Erythroblast (primary cell): ENCODE measurements at regions not wholly inside any gene's neighbourhood (a gene's known extent, or its start where the extent isn't known, plus 50 kb on each side); places are given as distances from the start of the nearest gene placed in this dataset.
"Not testable (repeated sequence)": the region's sequence is repeated elsewhere in the genome, so short reads cannot be mapped to it uniquely, and the experiment has no call there.

Experiments
- DNase-seq, 2 experiments: peaks; one replicate each; lab custom pipeline; 2025; lab: John Stamatoyannopoulos, UW
- GATA1 ChIP-seq: IDR thresholded peaks from 2 replicates; pipeline ENCODE4 v1.6.1; 2011; ENCODE audit warnings: low read depth, mild to moderate bottlenecking, control low read depth, low read length, moderate library complexity
- POLR2A ChIP-seq: IDR thresholded peaks from 2 replicates; pipeline ENCODE4 v1.6.1; 2011; ENCODE audit warnings: mild to moderate bottlenecking, low read length

DNA sequence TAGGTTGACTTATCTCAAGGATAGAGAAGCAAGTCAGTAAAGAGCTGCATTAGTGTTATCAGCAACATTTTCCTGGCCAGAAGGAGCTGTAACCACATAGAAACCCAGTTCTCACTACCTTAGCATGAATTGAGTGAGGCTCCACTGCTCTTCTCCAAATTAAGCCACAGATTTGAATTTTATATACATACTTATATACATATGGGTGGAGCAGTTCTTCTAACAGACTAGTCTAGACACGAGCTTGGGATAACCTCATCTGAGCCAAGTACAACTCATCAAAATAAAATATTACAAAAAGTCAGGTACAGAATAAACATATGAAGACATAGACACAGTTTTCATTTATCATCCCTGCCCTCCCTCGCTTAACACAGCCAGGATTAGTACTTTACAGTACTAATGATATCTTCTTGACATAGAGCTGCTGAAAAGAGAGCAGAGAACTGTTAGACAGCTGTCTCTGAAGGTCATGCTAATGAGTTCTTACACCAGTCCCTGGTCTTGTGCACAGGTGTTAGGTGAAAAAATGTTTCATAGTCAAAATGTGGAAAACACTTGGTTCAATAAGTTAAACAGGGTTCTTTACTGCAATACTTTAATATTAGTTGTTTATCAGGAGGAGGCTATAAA is 147.4 kb upstream of the HTR1E start:
- TF ChIP-seq POLR2A (no peak), GATA1 (no peak)
- DNase-seq, result no peak

DNA sequence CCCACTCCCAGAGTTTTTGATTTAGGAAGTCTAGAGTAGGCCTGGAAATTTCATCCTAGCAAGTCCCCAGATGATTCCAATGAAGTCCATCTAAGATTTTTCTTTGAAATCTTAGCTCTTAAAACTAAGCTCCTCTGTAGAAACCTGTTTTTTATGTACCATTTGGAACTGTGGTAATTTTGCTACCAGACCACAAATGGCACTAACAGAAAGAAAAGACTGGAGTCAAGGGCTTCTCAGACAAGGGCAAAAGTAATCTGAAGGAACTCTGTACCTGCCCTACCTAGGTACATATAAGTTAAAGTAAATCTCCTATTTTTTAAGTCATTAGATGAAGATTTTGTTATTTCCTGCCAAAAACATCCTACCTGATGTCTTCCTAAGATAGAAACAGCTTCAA is 155.0 kb upstream of the HTR1E start:
- no peak for DNase-seq
- TF ChIP-seq POLR2A (no peak), GATA1 (no peak)

DNA sequence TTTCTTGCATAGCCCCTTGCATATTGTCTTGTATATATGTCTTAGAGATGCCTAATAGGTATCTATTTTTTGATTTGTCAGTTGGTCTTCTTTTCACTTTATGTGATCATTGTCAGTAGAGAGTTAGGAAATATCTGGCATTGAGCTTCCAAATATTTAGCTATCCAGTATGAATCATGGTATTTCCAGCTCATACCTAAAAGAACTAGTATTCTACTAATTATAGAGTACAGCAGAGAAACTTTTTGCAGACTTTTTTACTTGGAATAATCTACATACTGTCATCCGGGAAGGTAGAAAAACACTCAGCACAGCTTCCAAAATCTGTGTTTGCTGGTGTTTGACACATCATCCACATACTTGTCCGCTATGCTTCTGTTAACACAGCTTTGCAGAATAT is 156.4 kb upstream of the HTR1E start:
- DNase-seq, result no peak

DNA sequence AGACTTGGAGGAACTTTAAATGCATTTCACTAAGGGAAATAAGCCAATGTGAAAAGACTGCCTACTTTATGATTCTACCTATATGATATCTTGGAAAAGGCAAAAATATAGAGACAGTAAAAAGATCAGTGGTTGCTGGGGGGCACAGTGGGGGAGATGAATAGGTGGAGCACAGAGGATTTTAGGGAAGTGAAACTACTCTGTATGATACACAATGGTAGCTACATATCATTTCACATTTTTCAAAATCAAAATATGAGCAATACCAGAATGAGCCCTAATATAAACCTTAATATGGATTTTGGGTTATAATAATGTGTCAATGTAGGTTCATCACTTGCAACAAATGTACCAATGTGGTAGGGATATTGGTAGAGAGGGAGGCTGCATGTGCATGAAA is 161.4 kb upstream of the HTR1E start:
- no peak for DNase-seq
- TF ChIP-seq POLR2A (no peak), GATA1 (no peak)

More for the DNA sequence above, 156.4 kb upstream of the HTR1E start:
- no peak for TF ChIP-seq GATA1

DNA sequence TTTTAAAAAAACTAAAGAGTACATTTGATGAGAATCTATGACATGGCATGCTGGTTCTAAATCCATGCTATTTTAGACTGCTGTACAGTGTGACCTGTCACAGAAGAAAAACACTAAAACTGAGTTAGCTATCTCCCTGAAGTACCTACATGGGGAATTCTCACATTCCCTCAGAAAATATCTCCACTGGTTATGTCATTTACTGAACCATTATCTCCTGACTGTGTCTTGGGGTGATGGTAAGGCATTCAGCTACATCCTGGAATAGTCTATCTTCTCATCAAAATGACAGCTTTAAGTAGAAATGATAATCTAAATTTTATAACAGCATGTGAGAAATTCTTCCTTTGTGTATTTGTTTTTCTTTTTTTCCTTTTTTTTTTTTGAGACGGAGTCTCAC is 172.1 kb upstream of the HTR1E start:
- no peak for DNase-seq
- TF ChIP-seq GATA1, result no peak
- TF ChIP-seq POLR2A, result no peak

DNA sequence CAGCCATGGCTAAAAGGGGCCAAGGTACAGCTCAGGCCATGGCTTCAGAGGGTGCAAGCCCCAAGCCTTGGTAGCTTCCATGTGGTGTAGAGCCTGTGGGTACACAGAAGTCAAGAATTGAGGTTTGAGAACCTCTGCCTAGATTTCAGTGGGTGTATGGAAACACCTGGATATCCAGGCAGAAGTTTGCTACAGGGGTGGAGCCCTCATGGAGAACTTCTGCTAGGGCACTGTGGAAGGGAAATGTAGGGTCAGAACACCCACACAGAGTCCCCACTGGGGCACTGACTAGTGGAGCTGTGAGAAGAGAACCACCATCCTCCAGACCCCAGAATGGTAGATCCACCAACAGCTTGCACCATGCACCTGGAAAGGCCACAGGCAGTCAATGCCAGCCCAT is 177.4 kb upstream of the HTR1E start:
- DNase-seq, result not testable (repeated sequence)

DNA sequence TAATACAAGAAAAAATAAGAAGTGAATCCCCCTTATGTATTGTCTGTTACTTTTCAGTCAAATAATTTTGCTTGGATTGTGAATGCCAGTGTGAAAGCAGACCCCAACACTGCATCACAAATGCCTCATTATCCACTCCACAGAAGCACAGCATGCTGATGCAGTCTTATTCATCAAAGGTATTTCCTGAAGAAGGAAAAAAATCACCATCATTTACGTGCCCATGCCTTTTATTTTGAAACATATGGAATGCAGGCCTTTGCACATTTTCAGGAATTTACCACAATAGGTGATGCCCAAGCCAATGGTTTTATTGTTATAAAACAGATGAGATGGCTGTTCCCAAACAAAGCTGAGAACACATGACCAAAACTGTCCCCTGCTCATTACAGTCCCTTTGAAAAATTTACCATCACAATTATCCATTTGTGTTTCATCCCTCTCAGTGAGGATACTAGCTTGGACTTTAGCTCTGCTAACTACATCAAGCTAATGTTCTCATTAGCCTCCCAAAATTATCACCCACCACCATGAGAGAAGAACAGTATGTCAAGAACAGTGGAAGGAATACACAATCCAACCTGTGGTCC is 180.6 kb upstream of the HTR1E start:
- no peak for DNase-seq
- TF ChIP-seq POLR2A (no peak), GATA1 (no peak)

DNA sequence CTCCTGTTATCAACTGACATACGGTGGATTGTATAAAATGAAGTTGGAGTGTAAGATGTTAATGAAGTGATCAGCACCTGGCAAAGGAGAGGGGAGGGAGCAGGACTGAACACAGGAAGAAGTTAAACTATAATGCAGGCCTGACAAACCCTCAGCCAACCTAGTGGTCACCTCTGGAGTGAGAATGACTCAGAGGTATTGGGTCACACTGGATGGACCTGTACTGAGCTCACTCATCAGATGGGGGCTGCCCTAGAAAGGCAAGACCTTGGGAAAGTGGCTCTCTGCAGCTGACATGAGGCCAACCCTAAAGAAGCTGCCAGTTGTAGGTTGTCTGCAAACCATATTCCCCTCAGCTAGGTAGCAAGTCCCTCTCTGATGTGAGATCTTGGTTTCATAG is 193.3 kb upstream of the HTR1E start:
- no peak for TF ChIP-seq POLR2A
- no peak for TF ChIP-seq GATA1
- no peak for DNase-seq

DNA sequence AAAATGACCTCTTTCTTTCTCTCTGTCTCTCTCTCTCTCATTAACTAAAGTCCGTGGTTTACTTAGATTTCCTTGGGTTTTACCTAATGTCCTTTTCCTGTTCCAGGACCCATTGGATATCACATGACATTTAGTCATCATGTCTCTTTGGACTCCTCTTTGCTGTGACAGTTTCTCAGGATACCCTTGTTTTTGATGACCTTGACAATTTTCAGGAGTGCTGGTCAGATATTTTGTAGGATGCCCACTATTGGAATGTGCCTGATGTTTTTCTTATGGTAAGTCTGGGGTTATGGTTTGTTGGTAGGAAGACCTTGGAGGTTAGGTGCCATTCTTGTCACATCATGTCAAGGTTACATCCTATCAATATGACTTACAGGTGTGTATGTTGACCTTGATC is 199.2 kb upstream of the HTR1E start:
- TF ChIP-seq GATA1 (no peak), POLR2A (no peak)
- DNase-seq, result no peak

DNA sequence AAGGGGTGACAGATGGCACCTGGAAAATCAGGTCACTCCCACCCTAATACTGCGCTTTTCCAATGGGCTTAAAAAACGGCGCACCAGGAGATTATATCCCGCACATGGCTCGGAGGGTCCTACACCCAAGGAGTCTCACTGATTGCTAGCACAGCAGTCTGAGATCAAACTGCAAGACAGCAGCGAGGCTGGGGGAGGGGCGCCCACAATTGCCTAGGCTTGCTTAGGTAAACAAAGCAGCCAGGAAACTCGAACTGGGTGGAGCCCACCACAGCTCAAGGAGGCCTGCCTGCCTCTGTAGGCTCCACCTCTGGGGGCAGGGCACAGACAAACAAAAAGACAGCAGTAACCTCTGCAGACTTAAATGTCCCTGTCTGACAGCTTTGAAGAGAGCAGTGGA is 205.7 kb upstream of the HTR1E start:
- DNase-seq, result not testable (repeated sequence)

DNA sequence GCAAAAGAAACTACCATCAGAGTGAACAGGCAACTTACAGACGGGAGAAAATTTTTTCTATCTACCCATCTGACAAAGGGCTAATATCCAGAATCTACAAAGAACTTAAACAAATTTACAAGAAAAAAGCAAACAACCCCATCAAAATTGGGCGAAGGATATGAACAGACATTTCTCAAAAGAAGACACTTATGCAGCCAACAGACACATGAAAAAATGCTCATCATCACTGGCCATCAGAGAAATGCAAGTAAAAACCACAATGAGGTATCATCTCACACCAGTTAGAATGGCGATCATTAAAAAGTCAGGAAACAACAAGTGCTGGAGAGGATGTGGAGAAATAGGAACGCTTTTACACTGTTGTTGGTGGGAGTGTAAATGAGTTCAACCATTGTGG is 206.6 kb upstream of the HTR1E start:
- DNase-seq, result not testable (repeated sequence)

DNA sequence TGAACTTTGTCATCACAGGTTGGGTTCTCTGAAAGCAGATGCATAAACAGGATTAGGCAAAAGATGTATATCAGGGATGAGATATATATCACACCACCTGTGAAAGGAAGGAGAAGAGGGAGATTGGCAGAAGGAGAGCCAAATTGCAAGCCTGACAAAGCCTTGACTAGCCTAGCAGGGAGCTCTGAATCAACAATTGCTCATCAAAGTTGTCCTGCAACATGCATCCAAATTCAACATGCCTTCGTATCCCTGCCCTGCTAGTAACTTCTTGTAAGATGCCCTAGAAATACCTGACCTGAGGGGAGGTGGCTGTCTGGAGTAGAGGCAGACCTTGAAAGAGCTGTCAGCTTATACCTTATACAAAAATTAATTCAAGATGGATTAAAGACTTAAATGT is 207.1 kb upstream of the HTR1E start:
- TF ChIP-seq POLR2A (no peak), GATA1 (no peak)
- no peak for DNase-seq

DNA sequence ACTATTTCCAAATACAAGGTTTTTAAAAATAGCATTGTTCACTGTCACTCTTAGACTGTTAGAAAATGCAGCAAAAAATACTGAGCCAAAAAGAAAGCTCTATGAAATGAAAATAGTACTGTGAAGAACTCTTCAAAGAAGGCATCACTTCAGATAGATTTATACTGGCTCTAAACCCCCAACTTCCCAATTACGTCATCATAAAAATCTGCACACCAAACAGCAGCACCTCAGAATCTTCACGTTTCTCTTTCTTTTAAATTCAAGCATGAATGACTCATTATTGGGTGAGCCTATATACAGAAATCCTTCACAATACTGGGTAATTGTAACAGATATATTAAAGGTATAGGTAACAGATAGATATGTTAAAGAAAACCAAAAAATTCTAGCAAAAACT is 208.4 kb upstream of the HTR1E start:
- no peak for TF ChIP-seq GATA1
- no peak for TF ChIP-seq POLR2A
- DNase-seq, result no peak

DNA sequence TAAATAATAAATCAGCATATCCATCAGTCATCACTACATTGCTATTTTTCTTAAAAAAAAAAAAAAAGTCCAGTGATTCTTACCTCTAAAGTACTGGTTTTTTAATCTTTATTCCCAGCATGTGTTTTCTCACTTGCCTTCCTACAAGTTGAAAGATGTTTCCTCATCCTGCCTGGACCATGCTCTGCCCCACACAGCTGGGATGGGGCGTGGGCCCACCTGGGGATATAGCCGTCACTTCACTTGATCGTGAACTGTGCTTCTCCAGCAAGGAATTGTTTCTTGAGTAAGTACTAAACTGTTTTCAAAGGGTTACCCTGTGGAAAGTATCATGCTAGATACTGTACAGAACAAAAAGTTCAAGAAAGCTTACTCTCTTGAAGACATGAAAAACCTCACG is 212.6 kb upstream of the HTR1E start:
- TF ChIP-seq POLR2A (no peak), GATA1 (no peak)
- DNase-seq, result no peak

DNA sequence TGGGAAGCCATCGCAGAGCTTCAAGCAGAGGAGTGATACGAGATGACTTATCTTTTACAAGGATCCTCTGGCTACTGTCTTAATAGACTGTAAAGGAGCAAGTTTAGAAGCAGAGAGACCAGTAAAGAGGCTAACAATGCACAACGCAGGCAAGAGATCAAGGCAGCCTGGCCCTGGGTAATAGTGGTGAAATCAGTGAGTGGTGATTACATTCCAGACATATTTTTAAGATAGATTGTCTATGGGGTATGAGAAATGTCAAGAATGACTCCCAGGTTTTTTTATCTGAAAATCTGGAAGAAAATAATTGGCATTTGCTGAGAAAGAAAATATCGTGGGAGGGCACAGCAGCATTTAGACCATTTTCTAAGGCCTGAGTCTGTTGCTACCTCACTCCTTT is 213.6 kb upstream of the HTR1E start:
- TF ChIP-seq POLR2A (no peak), GATA1 (no peak)
- DNase-seq, result no peak

DNA sequence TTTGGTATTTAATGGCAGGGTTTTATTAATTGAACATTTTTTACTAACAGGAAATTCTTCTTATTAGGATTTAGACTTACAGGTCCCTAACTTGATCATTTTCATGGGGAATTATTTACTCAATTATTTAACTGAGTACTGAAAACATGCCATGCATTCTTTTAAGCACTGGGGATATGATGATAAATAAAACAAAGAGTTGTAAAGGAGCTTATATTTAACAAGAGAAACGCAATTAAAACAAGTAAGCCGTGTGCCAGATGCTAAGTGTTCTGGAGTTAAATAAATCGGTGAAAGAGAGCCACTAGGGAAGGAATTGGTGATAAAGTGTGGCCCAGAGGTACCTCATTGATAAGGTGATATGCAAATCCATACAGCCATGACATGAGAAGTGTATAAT is 214.2 kb upstream of the HTR1E start:
- DNase-seq, result no peak
- no peak for TF ChIP-seq GATA1
- no peak for TF ChIP-seq POLR2A

DNA sequence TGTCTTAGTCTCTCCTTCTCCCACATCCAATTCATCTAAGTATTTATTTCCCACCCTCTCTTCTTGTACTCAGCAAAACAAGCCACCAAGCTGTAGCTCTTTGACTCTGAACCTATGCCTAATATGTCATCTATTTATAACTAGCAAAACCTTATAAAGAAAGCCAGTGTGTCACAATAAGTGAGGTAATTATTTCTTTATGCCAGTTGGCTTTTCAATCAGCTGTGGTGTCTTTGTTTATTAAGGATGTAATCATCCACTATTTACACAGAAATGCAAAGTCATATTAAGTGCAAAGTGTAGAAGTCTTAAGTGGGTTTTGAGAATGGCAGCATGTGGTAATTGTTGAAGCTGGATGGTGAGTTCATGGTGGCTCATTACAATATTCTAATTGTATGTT is 215.2 kb upstream of the HTR1E start:
- no peak for DNase-seq
- TF ChIP-seq POLR2A (no peak), GATA1 (no peak)
